ENCODE measurements at regions not wholly inside any gene's neighbourhood (a gene's known extent, or its start where the extent isn't known, plus 50 kb on each side); places are given as distances from the start of the nearest gene placed in this dataset.

DNA sequence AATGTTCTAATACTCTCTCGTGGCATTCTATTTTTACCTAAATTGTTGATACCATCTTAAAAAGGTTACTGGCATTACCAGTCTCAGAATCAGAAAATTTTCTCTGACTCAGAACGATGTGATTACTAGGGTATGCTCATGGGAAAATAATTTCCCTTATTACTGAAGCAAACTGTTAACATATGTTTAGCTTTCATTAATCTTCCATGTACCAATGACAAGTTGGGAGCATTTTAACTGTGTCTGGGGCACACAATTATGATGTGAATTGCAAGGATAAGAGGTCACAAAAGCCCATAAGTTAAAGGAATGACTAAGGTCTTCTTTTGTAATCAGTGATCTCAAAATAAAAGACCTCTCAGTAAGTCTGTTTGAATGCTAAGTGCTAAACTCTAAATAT, 1254.6 kb downstream of the PCDH18 start:
- H3K27ac ChIP-seq: no peak overlapping the region
- no peak for TF ChIP-seq ZFX (IDR thresholded peaks at IDR 0.05; ENCODE audit: borderline replicate concordance)
- TF ChIP-seq, protein P1, sequence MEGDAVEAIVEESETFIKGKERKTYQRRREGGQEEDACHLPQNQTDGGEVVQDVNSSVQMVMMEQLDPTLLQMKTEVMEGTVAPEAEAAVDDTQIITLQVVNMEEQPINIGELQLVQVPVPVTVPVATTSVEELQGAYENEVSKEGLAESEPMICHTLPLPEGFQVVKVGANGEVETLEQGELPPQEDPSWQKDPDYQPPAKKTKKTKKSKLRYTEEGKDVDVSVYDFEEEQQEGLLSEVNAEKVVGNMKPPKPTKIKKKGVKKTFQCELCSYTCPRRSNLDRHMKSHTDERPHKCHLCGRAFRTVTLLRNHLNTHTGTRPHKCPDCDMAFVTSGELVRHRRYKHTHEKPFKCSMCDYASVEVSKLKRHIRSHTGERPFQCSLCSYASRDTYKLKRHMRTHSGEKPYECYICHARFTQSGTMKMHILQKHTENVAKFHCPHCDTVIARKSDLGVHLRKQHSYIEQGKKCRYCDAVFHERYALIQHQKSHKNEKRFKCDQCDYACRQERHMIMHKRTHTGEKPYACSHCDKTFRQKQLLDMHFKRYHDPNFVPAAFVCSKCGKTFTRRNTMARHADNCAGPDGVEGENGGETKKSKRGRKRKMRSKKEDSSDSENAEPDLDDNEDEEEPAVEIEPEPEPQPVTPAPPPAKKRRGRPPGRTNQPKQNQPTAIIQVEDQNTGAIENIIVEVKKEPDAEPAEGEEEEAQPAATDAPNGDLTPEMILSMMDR (IDR thresholded peaks at IDR 0.05): no peak

DNA sequence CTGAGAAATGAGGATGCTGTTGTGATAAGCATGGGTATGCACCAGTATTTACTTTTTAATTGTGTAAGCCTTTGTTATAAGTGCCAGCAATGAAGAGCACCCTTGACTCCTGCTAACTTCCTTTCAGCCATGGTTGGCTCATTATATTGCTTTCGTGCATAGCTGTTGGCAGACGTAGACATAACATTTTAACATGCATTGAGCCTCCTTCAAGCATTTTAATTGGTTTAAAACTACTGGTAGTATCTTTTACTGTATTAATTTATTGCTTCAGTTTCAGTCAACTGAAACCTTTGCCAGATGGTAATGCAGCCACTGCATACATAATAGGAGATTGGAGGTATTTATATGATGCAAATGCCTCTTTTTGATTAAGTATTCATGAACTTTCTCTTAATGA, 1285.4 kb downstream of the PCDH18 start:
- H3K27ac ChIP-seq: no peak overlapping the region
- TF ChIP-seq, protein P1 (IDR thresholded peaks at IDR 0.05): no peak
- no peak for TF ChIP-seq ZFX (IDR thresholded peaks at IDR 0.05; ENCODE audit: borderline replicate concordance)

DNA sequence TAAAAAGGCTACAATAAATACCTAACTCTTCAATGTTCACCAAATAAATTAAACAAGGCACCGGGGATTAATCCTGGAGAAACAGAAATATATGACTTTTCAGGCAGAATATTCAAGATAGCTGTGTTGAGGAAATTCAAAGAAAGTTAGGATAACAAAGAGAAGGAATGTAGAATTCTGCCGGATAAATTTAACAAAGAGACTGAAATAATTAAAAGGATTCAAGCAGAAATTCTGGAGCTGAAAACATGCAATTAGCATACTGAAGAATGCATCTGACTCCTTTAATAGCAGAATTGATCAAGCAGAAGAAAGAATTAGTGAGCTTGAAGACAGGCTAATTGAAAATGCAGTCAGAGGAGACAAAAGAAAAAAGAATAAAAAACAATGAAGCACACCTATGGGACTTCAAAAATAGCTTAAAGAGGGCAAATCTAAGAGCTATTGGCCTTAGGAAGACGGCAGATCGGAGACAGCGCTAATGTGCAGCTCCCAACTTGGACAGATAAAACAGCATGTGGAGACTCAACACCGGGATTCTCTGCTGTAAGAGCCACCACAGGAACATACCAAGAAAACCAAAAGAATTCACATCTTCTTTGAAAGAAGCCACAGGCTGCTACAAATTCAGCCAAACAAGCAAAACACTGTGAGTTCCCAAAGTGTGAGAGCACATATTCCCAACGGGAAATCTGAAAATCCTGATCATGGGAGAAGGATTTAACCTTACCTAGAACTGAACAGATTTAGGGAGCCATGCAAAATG, 1290.9 kb downstream of the PCDH18 start:
- TF ChIP-seq, protein P1 (IDR thresholded peaks at IDR 0.05): no peak
- no peak for TF ChIP-seq ZFX (IDR thresholded peaks at IDR 0.05; ENCODE audit: borderline replicate concordance)
- H3K27ac ChIP-seq: no peak overlapping the region

DNA sequence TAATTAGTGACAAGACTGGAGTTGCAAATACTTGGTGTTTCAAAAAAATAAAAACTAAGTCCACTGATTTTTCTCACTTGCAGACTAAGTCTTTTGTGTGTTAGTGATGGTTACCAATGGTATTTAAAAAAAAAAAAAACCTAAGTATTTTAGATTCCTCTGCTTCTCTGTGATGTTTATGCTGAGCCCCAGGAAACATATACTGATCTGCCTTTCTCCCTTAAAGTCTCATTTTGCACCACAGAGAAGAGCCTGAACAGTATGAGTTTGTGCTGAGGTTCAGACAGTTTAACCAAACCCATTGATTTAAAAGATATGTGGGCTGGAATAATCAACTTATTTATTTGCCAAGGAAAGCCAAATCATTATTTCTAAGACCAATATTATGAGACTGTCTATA, 1305.0 kb downstream of the PCDH18 start:
- no peak overlapping the region for H3K27ac ChIP-seq
- TF ChIP-seq ZFX (IDR thresholded peaks at IDR 0.05; ENCODE audit: borderline replicate concordance): no peak
- TF ChIP-seq, protein P1 (IDR thresholded peaks at IDR 0.05): no peak

DNA sequence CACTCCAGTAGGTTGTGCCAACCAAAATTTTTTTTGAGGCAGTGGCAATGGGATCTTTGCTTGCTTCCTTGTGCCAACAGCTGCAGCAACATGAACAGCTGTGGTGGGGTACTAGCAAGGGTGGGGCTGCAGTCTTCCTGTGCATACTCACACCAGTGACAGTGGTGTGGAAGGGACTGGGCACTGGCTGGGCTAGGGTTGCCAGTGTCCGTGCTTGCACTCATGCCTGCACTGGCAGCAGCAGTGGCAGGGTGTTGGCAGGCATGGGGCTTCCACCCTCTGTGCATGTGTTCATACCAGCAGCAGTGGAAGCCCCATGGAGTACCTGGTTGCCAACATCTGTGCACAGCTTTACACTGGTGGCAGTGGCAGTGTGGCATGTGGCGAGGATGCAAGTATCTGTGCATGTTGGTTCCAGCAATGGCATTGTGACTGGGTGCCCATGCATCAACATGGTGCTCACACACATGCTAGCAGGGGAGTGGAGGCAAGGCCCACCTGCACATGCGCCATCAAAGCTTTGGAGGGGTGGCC, 1312.6 kb downstream of the PCDH18 start:
- H3K27ac ChIP-seq: no peak overlapping the region
- TF ChIP-seq, protein P1 (IDR thresholded peaks at IDR 0.05): no peak
- TF ChIP-seq ZFX (IDR thresholded peaks at IDR 0.05; ENCODE audit: borderline replicate concordance): no peak

DNA sequence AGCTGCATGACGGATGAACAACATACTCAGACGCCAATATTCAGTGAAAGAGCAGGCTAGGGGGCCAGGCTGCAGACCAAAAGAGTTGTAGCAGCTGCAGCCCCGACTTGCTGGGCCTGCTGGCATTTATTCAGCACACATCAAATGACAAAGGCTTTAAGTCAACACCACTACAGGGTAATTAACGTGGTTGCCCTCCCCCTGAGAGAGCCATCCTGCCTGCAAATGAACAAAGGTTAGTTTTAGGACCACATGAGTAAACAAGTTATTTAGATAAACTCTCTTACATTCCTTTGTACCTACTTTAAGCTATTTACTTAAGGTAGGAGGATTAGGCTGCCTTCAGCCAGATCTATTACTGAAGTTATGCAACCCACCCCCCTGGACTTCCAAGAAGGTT, 1329.1 kb downstream of the PCDH18 start:
- no peak for TF ChIP-seq ZFX (IDR thresholded peaks at IDR 0.05; ENCODE audit: borderline replicate concordance)
- TF ChIP-seq, protein P1 (IDR thresholded peaks at IDR 0.05): no peak
- no peak overlapping the region for H3K27ac ChIP-seq

DNA sequence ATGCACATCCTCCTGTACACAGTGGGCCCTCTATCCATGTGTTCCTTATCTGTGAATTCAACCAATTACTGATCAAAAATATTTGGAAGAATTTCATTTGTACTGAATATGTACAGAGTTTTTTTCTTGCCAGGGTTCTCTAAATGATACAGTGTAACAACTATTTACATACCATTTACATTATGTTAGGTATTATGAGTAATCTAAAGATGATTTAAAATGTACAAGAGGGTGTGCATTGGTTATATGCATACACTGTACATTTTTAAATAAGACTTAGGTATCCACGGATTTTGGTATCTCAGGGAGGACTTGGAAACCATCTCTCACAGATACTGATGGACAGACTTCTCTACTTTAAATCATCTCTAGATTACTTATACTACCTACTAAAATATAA, 1333.9 kb downstream of the PCDH18 start:
- no peak for TF ChIP-seq ZFX (IDR thresholded peaks at IDR 0.05; ENCODE audit: borderline replicate concordance)
- TF ChIP-seq, protein P1 (IDR thresholded peaks at IDR 0.05): no peak

More for the DNA sequence above, 1333.9 kb downstream of the PCDH18 start:
- no peak overlapping the region for H3K27ac ChIP-seq
